NOMO-1 treated with DMSO at 0.1 percent for 48 hours (cell line): ENCODE measurements at regions not wholly inside any gene's neighbourhood (a gene's known extent, or its start where the extent isn't known, plus 50 kb on each side); places are given as distances from the start of the nearest gene placed in this dataset.
A peak's percentile ranks its signal among the peaks of the same experiment; 100 is the strongest.

Experiments used
- DNase-seq: peaks from one replicate; lab custom pipeline; 2025; ENCODE audit not compliant: unreplicated experiment; lab: John Stamatoyannopoulos, UW

GRCh38 chr4:26133840-26134239 lies 187.0 kb upstream of the RBPJ start:
- DNase-seq = no peak

- DNase-seq = peak; percentile 57
Observed at GRCh38 chr4:26135331-26135730, 185.5 kb upstream of the RBPJ start.

GRCh38 chr4:26136615-26137014 lies 184.2 kb upstream of the RBPJ start:
- DNase-seq = no peak

GRCh38 chr4:26137288-26137687 lies 183.5 kb upstream of the RBPJ start:
- DNase-seq = no peak

- no peak for DNase-seq
Observed at GRCh38 chr4:26139310-26139924, 181.4 kb upstream of the RBPJ start.

GRCh38 chr4:26140150-26140898 lies 180.5 kb upstream of the RBPJ start:
- DNase-seq = peak; percentile 68

GRCh38 chr4:26141051-26141721 lies 179.6 kb upstream of the RBPJ start:
- no peak for DNase-seq

GRCh38 chr4:26141911-26142638 lies 178.7 kb upstream of the RBPJ start:
- peak; percentile 79 for DNase-seq

GRCh38 chr4:26144526-26145155 lies 176.2 kb upstream of the RBPJ start:
- DNase-seq = peak; percentile 12

GRCh38 chr4:26145212-26145611 lies 175.6 kb upstream of the RBPJ start:
- no peak for DNase-seq

- DNase-seq = no peak
Observed at GRCh38 chr4:26148927-26149326, 171.9 kb upstream of the RBPJ start.

- peak; percentile 94 for DNase-seq
Observed at GRCh38 chr4:26150948-26151347, 169.9 kb upstream of the RBPJ start.

- no peak for DNase-seq
Observed at GRCh38 chr4:26151615-26152014, 169.2 kb upstream of the RBPJ start.

GRCh38 chr4:26152056-26152455 lies 168.8 kb upstream of the RBPJ start:
- DNase-seq = no peak

GRCh38 chr4:26157541-26157940 lies 163.3 kb upstream of the RBPJ start:
- DNase-seq = no peak

- DNase-seq = no peak
Observed at GRCh38 chr4:26160591-26160990, 160.2 kb upstream of the RBPJ start.

GRCh38 chr4:26161030-26161824 lies 159.6 kb upstream of the RBPJ start:
- DNase-seq = no peak

GRCh38 chr4:26162101-26162500 lies 158.7 kb upstream of the RBPJ start:
- DNase-seq = no peak

- DNase-seq = no peak
Observed at GRCh38 chr4:26163425-26164362, 157.1 kb upstream of the RBPJ start.
